ENCODE measurements at regions not wholly inside any gene's neighbourhood (a gene's known extent, or its start where the extent isn't known, plus 50 kb on each side); places are given as distances from the start of the nearest gene placed in this dataset.

GRCh38 chr3:40768046-40768445 is 243.3 kb downstream of the ZNF621 start:
- Histone ChIP-seq H3K9ac (ENCODE audit: low read depth, low read length, poor library complexity, severe bottlenecking) (no peak overlapping the region), H3K27me3 (ENCODE audit: insufficient read depth, low read length, poor library complexity, severe bottlenecking) (no peaks in the 10 kb centered on the region), H3K4me2 (ENCODE audit: low read depth, low read length, poor library complexity, severe bottlenecking) (no peak overlapping the region), H2AFZ (ENCODE audit: low read length) (no peak overlapping the region), H3K9me2 (replicated peaks; ENCODE audit: low read depth, low read length) (no peaks in the 10 kb centered on the region), H3F3A (ENCODE audit: low read depth) (no peaks in the 10 kb centered on the region), H3K4me1 (ENCODE audit: insufficient read depth, low read length, poor library complexity, severe bottlenecking) (no peaks in the 10 kb centered on the region), H3K36me3 (ENCODE audit: insufficient read depth, low read length) (no peaks in the 10 kb centered on the region), H3K9me3 (ENCODE audit: insufficient read depth, low read depth, low read length) (no peaks in the 10 kb centered on the region), H4K20me1 (ENCODE audit: insufficient read depth, low read length, poor library complexity, severe bottlenecking) (no peaks in the 10 kb centered on the region), H3K4me3 (ENCODE audit: low read length, poor library complexity, severe bottlenecking) (no peak overlapping the region), H3K79me2 (ENCODE audit: insufficient read depth, low read length) (no peaks in the 10 kb centered on the region)
- TF ChIP-seq EZH2phosphoT487 (IDR thresholded peaks at IDR 0.05; ENCODE audit: borderline replicate concordance): no peak
- TF ChIP-seq, protein P1, sequence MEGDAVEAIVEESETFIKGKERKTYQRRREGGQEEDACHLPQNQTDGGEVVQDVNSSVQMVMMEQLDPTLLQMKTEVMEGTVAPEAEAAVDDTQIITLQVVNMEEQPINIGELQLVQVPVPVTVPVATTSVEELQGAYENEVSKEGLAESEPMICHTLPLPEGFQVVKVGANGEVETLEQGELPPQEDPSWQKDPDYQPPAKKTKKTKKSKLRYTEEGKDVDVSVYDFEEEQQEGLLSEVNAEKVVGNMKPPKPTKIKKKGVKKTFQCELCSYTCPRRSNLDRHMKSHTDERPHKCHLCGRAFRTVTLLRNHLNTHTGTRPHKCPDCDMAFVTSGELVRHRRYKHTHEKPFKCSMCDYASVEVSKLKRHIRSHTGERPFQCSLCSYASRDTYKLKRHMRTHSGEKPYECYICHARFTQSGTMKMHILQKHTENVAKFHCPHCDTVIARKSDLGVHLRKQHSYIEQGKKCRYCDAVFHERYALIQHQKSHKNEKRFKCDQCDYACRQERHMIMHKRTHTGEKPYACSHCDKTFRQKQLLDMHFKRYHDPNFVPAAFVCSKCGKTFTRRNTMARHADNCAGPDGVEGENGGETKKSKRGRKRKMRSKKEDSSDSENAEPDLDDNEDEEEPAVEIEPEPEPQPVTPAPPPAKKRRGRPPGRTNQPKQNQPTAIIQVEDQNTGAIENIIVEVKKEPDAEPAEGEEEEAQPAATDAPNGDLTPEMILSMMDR (conservative IDR thresholded peaks at IDR 0.05; ENCODE audit: low read length): no peak

GRCh38 chr3:40768536-40768935 is 243.8 kb downstream of the ZNF621 start:
- no peaks in the 10 kb centered on the region for H3K27me3 ChIP-seq (ENCODE audit: insufficient read depth, low read length, poor library complexity, severe bottlenecking)
- H3K4me2 ChIP-seq (ENCODE audit: low read depth, low read length, poor library complexity, severe bottlenecking): no peak overlapping the region
- no peaks in the 10 kb centered on the region for H3K36me3 ChIP-seq (ENCODE audit: insufficient read depth, low read length)
- no peaks in the 10 kb centered on the region for H4K20me1 ChIP-seq (ENCODE audit: insufficient read depth, low read length, poor library complexity, severe bottlenecking)
- no peaks in the 10 kb centered on the region for H3K9me2 ChIP-seq (replicated peaks; ENCODE audit: low read depth, low read length)
- no peak overlapping the region for H2AFZ ChIP-seq (ENCODE audit: low read length)
- H3K4me1 ChIP-seq (ENCODE audit: insufficient read depth, low read length, poor library complexity, severe bottlenecking): no peaks in the 10 kb centered on the region
- no peak overlapping the region for H3K4me3 ChIP-seq (ENCODE audit: low read length, poor library complexity, severe bottlenecking)
- TF ChIP-seq, protein P1 (conservative IDR thresholded peaks at IDR 0.05; ENCODE audit: low read length): no peak
- no peak for TF ChIP-seq EZH2phosphoT487 (IDR thresholded peaks at IDR 0.05; ENCODE audit: borderline replicate concordance)
- no peaks in the 10 kb centered on the region for H3F3A ChIP-seq (ENCODE audit: low read depth)
- H3K9me3 ChIP-seq (ENCODE audit: insufficient read depth, low read depth, low read length): no peaks in the 10 kb centered on the region
- H3K9ac ChIP-seq (ENCODE audit: low read depth, low read length, poor library complexity, severe bottlenecking): no peak overlapping the region
- H3K79me2 ChIP-seq (ENCODE audit: insufficient read depth, low read length): no peaks in the 10 kb centered on the region

- no peaks in the 10 kb centered on the region for H3K79me2 ChIP-seq (ENCODE audit: insufficient read depth, low read length)
- H3K4me2 ChIP-seq (ENCODE audit: low read depth, low read length, poor library complexity, severe bottlenecking): no peak overlapping the region
- no peaks in the 10 kb centered on the region for H3F3A ChIP-seq (ENCODE audit: low read depth)
- no peak for TF ChIP-seq EZH2phosphoT487 (IDR thresholded peaks at IDR 0.05; ENCODE audit: borderline replicate concordance)
- TF ChIP-seq, protein P1 (conservative IDR thresholded peaks at IDR 0.05; ENCODE audit: low read length): no peak
- H3K9me3 ChIP-seq (ENCODE audit: insufficient read depth, low read depth, low read length): no peaks in the 10 kb centered on the region
- no peaks in the 10 kb centered on the region for H3K9me2 ChIP-seq (replicated peaks; ENCODE audit: low read depth, low read length)
- H3K4me1 ChIP-seq (ENCODE audit: insufficient read depth, low read length, poor library complexity, severe bottlenecking): no peaks in the 10 kb centered on the region
- no peaks in the 10 kb centered on the region for H4K20me1 ChIP-seq (ENCODE audit: insufficient read depth, low read length, poor library complexity, severe bottlenecking)
- no peak overlapping the region for H3K4me3 ChIP-seq (ENCODE audit: low read length, poor library complexity, severe bottlenecking)
- H3K36me3 ChIP-seq (ENCODE audit: insufficient read depth, low read length): no peaks in the 10 kb centered on the region
- H3K27me3 ChIP-seq (ENCODE audit: insufficient read depth, low read length, poor library complexity, severe bottlenecking): no peaks in the 10 kb centered on the region
- no peak overlapping the region for H3K9ac ChIP-seq (ENCODE audit: low read depth, low read length, poor library complexity, severe bottlenecking)
- no peak overlapping the region for H2AFZ ChIP-seq (ENCODE audit: low read length)
Observed at GRCh38 chr3:40770061-40770460, 245.3 kb downstream of the ZNF621 start.

All from Loucy (cell line).